Ishikawa (cell line): ENCODE measurements at regions not wholly inside any gene's neighbourhood (a gene's known extent, or its start where the extent isn't known, plus 50 kb on each side); places are given as distances from the start of the nearest gene placed in this dataset.

ENCODE experiments used
- CREB1 ChIP-seq: IDR thresholded peaks from 2 replicates; pipeline ENCODE4 v1.6.1; 2012; ENCODE audit warnings: low read depth
- NFIC ChIP-seq: IDR thresholded peaks from 2 replicates; pipeline ENCODE4 v1.6.1; 2012
- TAF1 ChIP-seq: IDR thresholded peaks from 2 replicates; pipeline ENCODE4 v1.6.1; 2012; ENCODE audit warnings: low read depth, mild to moderate bottlenecking
- TEAD4 ChIP-seq: IDR thresholded peaks from 2 replicates; pipeline ENCODE4 v1.6.1; 2012
- YY1 ChIP-seq: IDR thresholded peaks from 2 replicates; pipeline ENCODE4 v1.6.1; 2012; ENCODE audit warnings: low read depth

- TF ChIP-seq TAF1: no peak
- no peak for TF ChIP-seq CREB1
- TF ChIP-seq TEAD4: no peak
- TF ChIP-seq YY1: no peak
- no peak for TF ChIP-seq NFIC
Measured at GRCh38 chr14:100662879-100663760, 63.6 kb upstream of the DLK1 start.
